ENCODE measurements at regions not wholly inside any gene's neighbourhood (a gene's known extent, or its start where the extent isn't known, plus 50 kb on each side); places are given as distances from the start of the nearest gene placed in this dataset.

DNA sequence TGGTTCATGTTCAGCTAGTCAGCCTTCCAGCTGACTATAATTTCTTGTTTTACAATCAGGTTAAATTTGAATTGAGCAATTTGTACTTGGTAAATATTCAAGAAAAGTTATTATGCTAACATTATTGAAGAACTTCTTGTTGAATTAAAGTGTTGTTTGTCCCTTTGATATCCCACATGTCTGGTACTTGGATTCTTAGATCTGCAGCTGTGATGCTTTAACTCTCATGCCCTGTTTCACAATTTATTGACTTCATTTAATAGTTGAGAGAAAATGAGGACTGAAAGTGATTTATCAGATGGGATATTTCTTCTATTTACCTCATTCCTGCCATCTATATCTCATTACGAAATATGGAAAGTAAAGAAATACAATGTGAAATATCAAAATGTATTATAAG lies 92.8 kb downstream of the FASLG start:
- TF ChIP-seq, protein P1, sequence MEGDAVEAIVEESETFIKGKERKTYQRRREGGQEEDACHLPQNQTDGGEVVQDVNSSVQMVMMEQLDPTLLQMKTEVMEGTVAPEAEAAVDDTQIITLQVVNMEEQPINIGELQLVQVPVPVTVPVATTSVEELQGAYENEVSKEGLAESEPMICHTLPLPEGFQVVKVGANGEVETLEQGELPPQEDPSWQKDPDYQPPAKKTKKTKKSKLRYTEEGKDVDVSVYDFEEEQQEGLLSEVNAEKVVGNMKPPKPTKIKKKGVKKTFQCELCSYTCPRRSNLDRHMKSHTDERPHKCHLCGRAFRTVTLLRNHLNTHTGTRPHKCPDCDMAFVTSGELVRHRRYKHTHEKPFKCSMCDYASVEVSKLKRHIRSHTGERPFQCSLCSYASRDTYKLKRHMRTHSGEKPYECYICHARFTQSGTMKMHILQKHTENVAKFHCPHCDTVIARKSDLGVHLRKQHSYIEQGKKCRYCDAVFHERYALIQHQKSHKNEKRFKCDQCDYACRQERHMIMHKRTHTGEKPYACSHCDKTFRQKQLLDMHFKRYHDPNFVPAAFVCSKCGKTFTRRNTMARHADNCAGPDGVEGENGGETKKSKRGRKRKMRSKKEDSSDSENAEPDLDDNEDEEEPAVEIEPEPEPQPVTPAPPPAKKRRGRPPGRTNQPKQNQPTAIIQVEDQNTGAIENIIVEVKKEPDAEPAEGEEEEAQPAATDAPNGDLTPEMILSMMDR (IDR thresholded peaks at IDR 0.05) = no peak
- TF ChIP-seq EZH2 (IDR thresholded peaks at IDR 0.05) (no peak), EZH2phosphoT487 (IDR thresholded peaks at IDR 0.05) (no peak)
